ENCODE measurements at regions not wholly inside any gene's neighbourhood (a gene's known extent, or its start where the extent isn't known, plus 50 kb on each side); places are given as distances from the start of the nearest gene placed in this dataset.

- TF ChIP-seq CTCF (IDR thresholded peaks at IDR 0.05 in 2 of 3, conservative IDR thresholded peaks at IDR 0.05 in 1 of 3; ENCODE audit: control insufficient read depth in 2 of 3, extremely low read depth in 1 of 3, insufficient read depth in 1 of 3, low read depth in 3 of 3, low read length in 3 of 3) = no peak
- no peak for TF ChIP-seq SMARCA5 (IDR thresholded peaks at IDR 0.05)
- no peak for TF ChIP-seq POLR2AphosphoS5 (IDR thresholded peaks at IDR 0.05; ENCODE audit: low read length)
- TF ChIP-seq MLLT1 (IDR thresholded peaks at IDR 0.05) = peak; percentile 51; the same call in 1 of the 2 replicates
- no peak for TF ChIP-seq NR2C2 (IDR thresholded peaks at IDR 0.05; ENCODE audit: borderline replicate concordance, control insufficient read depth, insufficient read length, low read depth)
- TF ChIP-seq RAD21 (IDR thresholded peaks at IDR 0.05; ENCODE audit: insufficient read depth, low read depth, low read length) = no peak
- no peak for TF ChIP-seq EZH2 (IDR thresholded peaks at IDR 0.05; ENCODE audit: borderline replicate concordance, control insufficient read depth, low read depth, low read length)
- TF ChIP-seq CEBPZ (IDR thresholded peaks at IDR 0.05; ENCODE audit: low read depth, low read length) = no peak
- no peak for TF ChIP-seq TCF3 (IDR thresholded peaks at IDR 0.05; ENCODE audit: borderline replicate concordance, insufficient read depth, low read depth, low read length)
- no peak for TF ChIP-seq SREBF2 (IDR thresholded peaks at IDR 0.05; ENCODE audit: low read length)
- TF ChIP-seq EP300 (IDR thresholded peaks at IDR 0.05; ENCODE audit: borderline replicate concordance in 1 of 2, control insufficient read depth in 1 of 2, low read depth in 2 of 2, low read length in 2 of 2) = peak in 1 of 2 experiments; percentile 22; a peak in 1 of 4 replicates
These were observed 489.2 kb downstream of the MDFIC start for GRCh38 chr7:115410972-115411686.
